ENCODE measurements at regions not wholly inside any gene's neighbourhood (a gene's known extent, or its start where the extent isn't known, plus 50 kb on each side); places are given as distances from the start of the nearest gene placed in this dataset.

- no peak for TF ChIP-seq CTCF (IDR thresholded peaks at IDR 0.05; ENCODE audit: unreplicated experiment)
- no peak for DNase-seq (ENCODE audit: low spot score, unreplicated experiment)
- peaks cover 10% of the 10 kb centered on the region for H3K27me3 Mint-ChIP-seq
- no peak overlapping the region for H3K27ac Mint-ChIP-seq
- H3K4me3 Mint-ChIP-seq (ENCODE audit: low read depth), result no peak overlapping the region
- no peaks in the 10 kb centered on the region for H3K36me3 Mint-ChIP-seq (ENCODE audit: insufficient read depth)
- H3K4me1 Mint-ChIP-seq (ENCODE audit: low read depth), result peaks cover 3% of the 10 kb centered on the region
- no peaks in the 10 kb centered on the region for H3K9me3 Mint-ChIP-seq (ENCODE audit: low read depth)
Observed at GRCh38 chr12:125473501-125473900, 408.3 kb downstream of the AACS start.

DNA sequence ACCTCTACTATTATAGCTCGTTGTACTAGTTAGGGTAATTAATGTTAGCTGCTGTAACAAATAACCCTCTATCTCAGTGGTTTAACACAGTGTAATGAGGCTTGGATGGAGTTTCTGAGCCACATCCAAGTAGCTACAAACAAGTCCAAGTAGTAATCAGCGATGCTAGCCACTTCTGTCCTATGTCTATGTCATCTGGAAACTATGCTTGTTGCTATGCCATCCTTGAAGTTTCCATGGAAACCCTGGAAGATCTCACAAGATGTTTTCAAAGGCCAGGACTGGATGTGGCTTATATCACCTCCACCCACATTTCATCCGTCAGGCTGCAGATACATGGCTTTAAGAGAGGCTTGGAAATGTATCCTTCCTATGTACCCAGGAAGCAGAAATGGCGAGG lies 422.1 kb downstream of the AACS start:
- H3K27me3 Mint-ChIP-seq, result no peaks in the 10 kb centered on the region
- H3K4me3 Mint-ChIP-seq (ENCODE audit: low read depth), result no peak overlapping the region
- no peak for DNase-seq (ENCODE audit: low spot score, unreplicated experiment)
- no peaks in the 10 kb centered on the region for H3K4me1 Mint-ChIP-seq (ENCODE audit: low read depth)
- no peak overlapping the region for H3K27ac Mint-ChIP-seq
- H3K36me3 Mint-ChIP-seq (ENCODE audit: insufficient read depth), result no peaks in the 10 kb centered on the region
- no peak for TF ChIP-seq CTCF (IDR thresholded peaks at IDR 0.05; ENCODE audit: unreplicated experiment)
- H3K9me3 Mint-ChIP-seq (ENCODE audit: low read depth), result peaks cover 4% of the 10 kb centered on the region

DNA sequence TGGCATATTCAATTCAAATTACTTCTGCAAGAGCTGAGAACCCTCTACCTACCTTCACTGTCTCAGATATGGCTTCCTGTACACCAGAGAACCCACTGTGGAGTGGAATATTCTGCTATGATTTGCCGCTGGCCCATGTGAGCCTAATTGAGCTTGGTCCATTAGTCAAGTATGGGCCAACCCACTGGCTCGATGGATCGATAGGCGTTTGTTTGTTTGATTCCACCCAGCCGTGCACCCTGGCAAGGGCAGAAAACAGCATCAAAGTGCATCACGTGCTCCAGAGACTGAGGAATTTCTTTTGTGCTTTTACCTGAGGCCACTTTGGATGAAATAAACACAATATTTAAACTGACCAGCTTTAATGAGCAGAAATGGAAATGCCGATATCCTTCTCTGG lies 426.3 kb downstream of the AACS start:
- H3K4me3 Mint-ChIP-seq (ENCODE audit: low read depth), result no peak overlapping the region
- H3K27me3 Mint-ChIP-seq, result peaks cover 3% of the 10 kb centered on the region
- H3K27ac Mint-ChIP-seq, result no peak overlapping the region
- H3K9me3 Mint-ChIP-seq (ENCODE audit: low read depth), result peaks cover 4% of the 10 kb centered on the region
- TF ChIP-seq CTCF (IDR thresholded peaks at IDR 0.05; ENCODE audit: unreplicated experiment), result no peak
- no peaks in the 10 kb centered on the region for H3K4me1 Mint-ChIP-seq (ENCODE audit: low read depth)
- H3K36me3 Mint-ChIP-seq (ENCODE audit: insufficient read depth), result no peaks in the 10 kb centered on the region
- no peak for DNase-seq (ENCODE audit: low spot score, unreplicated experiment)

- Mint-ChIP-seq H3K27me3 (peaks cover 3% of the 10 kb centered on the region), H3K4me1 (ENCODE audit: low read depth) (no peaks in the 10 kb centered on the region), H3K36me3 (ENCODE audit: insufficient read depth) (no peaks in the 10 kb centered on the region), H3K27ac (no peak overlapping the region), H3K9me3 (ENCODE audit: low read depth) (peaks cover 4% of the 10 kb centered on the region), H3K4me3 (ENCODE audit: low read depth) (no peak overlapping the region)
- TF ChIP-seq CTCF (IDR thresholded peaks at IDR 0.05; ENCODE audit: unreplicated experiment), result no peak
- DNase-seq (ENCODE audit: low spot score, unreplicated experiment), result no peak
Observed at GRCh38 chr12:125492354-125493270, 427.4 kb downstream of the AACS start.

DNA sequence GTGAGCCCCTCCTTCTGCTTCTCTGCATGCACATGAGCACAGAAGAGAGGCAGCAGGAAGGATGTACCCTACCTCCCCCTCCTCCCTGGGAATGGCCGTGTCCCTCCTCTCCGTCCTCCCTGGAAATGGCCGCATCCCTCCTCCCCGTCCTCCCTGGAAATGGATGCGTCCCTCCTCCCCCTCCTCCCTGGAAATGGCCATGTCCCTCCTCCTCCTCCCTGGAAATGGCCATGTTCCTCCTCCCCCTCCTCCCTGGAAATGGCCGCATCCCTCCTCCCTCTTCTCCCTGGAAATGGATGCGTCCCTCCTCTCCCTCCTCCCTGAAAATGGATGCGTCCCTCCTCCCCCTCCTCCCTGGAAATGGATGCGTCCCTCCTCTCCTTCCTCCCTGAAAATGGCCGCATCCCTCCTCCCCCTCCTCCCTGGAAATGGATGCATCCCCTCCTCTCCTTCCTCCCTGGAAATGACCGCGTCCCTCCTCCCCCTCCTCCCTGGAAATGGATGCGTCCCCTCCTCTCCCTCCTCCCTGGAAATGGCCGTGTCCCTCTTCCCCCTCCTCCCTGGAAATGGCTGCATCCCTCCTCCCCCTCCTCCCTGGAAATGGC lies 428.6 kb downstream of the AACS start:
- Mint-ChIP-seq H3K9me3 (ENCODE audit: low read depth) (no peaks in the 10 kb centered on the region), H3K27me3 (peaks cover 3% of the 10 kb centered on the region), H3K27ac (no peak overlapping the region), H3K36me3 (ENCODE audit: insufficient read depth) (no peaks in the 10 kb centered on the region), H3K4me1 (ENCODE audit: low read depth) (no peaks in the 10 kb centered on the region), H3K4me3 (ENCODE audit: low read depth) (no peak overlapping the region)
- DNase-seq (ENCODE audit: low spot score, unreplicated experiment), result no peak
- no peak for TF ChIP-seq CTCF (IDR thresholded peaks at IDR 0.05; ENCODE audit: unreplicated experiment)

All from progenitor cell of endocrine pancreas (in vitro differentiated cells).